ENCODE measurements at regions not wholly inside any gene's neighbourhood (a gene's known extent, or its start where the extent isn't known, plus 50 kb on each side); places are given as distances from the start of the nearest gene placed in this dataset.

- no peak for ATAC-seq (ENCODE audit: low read depth)
- CTCF ChIA-PET = no interaction called here
- H3K18ac ChIP-seq (ENCODE audit: low read depth, low read length) = no peak overlapping the region
These were observed 92.6 kb downstream of the CENPW start for GRCh38 chr6:126432564-126432963.

More at GRCh38 chr6:126432564-126432963, 92.6 kb downstream of the CENPW start:
- Histone ChIP-seq H4K20me1 (ENCODE audit: insufficient read depth, low read length) (no peaks in the 10 kb centered on the region), H3K9me1 (ENCODE audit: insufficient read depth, low read length) (no peaks in the 10 kb centered on the region), H3K56ac (ENCODE audit: extremely low read depth, insufficient read depth, low read length) (no peak overlapping the region), H3K27ac (ENCODE audit: insufficient read depth, low read length) (no peak overlapping the region), H2AK5ac (ENCODE audit: low read depth, low read length) (no peak overlapping the region), H2AFZ (replicated peaks; ENCODE audit: low read length, poor library complexity) (no peak overlapping the region), H3K23ac (ENCODE audit: low read depth, low read length) (no peak overlapping the region), H3K79me1 (ENCODE audit: low read depth in 1 of 2, low read length in 2 of 2) (no peaks in the 10 kb centered on the region), H2BK5ac (ENCODE audit: low read depth, low read length, poor library complexity, severe bottlenecking) (no peak overlapping the region), H3K27me3 (ENCODE audit: control insufficient read depth, insufficient read depth, low read length) (no peaks in the 10 kb centered on the region), H4K5ac (ENCODE audit: low read depth, low read length) (no peak overlapping the region), H2BK15ac (ENCODE audit: low read depth, low read length) (no peak overlapping the region), H3K4me3 (ENCODE audit: insufficient read depth, low read depth, low read length) (no peak overlapping the region), H3K14ac (replicated peaks; ENCODE audit: low read depth, low read length) (no peak overlapping the region), H2BK20ac (ENCODE audit: low read depth, low read length) (no peak overlapping the region), H2AK9ac (replicated peaks; ENCODE audit: low read depth, low read length, poor library complexity) (no peak overlapping the region), H2BK120ac (ENCODE audit: low read depth, low read length) (no peak overlapping the region), H3K4me1 (ENCODE audit: control insufficient read depth, insufficient read depth, low read length) (no peaks in the 10 kb centered on the region), H3K4me2 (ENCODE audit: low read depth, low read length) (no peak overlapping the region), H3K36me3 (ENCODE audit: control insufficient read depth, insufficient read depth, low read length) (no peaks in the 10 kb centered on the region), H4K91ac (ENCODE audit: insufficient read depth, low read depth, low read length) (no peak overlapping the region), H3K9ac (ENCODE audit: low read depth, low read length) (no peak overlapping the region), H3K9me3 (ENCODE audit: control insufficient read depth, insufficient read depth, low read length) (no peaks in the 10 kb centered on the region), H4K8ac (ENCODE audit: low read depth in 2 of 2, low read length in 2 of 2) (no peak overlapping the region), H3K4ac (ENCODE audit: low read depth, low read length) (no peak overlapping the region)
- BruUV-seq (replicated peaks) = no TSS peak
- dilution Hi-C loops (cut with HindIII; ENCODE audit: low sequenced_read_pairs, unreplicated experiment) = no loop called here
- intact Hi-C loops (cut with micrococcal nuclease) = no loop called here
- TF ChIP-seq NFE2L2 (IDR thresholded peaks at IDR 0.05; ENCODE audit: low read depth, low read length) (no peak), MAZ (IDR thresholded peaks at IDR 0.05; ENCODE audit: borderline replicate concordance, low read depth, low read length) (no peak), MXI1 (IDR thresholded peaks at IDR 0.05; ENCODE audit: borderline replicate concordance, low read depth, low read length) (no peak), RFX5 (IDR thresholded peaks at IDR 0.05; ENCODE audit: low read depth, low read length) (no peak), RCOR1 (IDR thresholded peaks at IDR 0.05; ENCODE audit: insufficient replicate concordance, low read length) (no peak), USF2 (IDR thresholded peaks at IDR 0.05; ENCODE audit: low read depth, low read length) (no peak), BHLHE40 (IDR thresholded peaks at IDR 0.05; ENCODE audit: low read depth, low read length) (no peak), CHD1 (IDR thresholded peaks at IDR 0.05; ENCODE audit: low read depth, low read length) (no peak), CEBPB (IDR thresholded peaks at IDR 0.05; ENCODE audit: low read depth, low read length) (no peak), ELK1 (IDR thresholded peaks at IDR 0.05; ENCODE audit: borderline replicate concordance, low read depth, low read length) (no peak), FOS (IDR thresholded peaks at IDR 0.05; ENCODE audit: low read depth, low read length) (no peak), RAD21 (IDR thresholded peaks at IDR 0.05; ENCODE audit: low read length) (no peak), POLR2A (IDR thresholded peaks at IDR 0.05; ENCODE audit: low read depth, low read length) (no peak), MAFK (IDR thresholded peaks at IDR 0.05; ENCODE audit: low read depth, low read length) (no peak), CTCF (conservative IDR thresholded peaks at IDR 0.05; ENCODE audit: low read depth, low read length) (no peak), SMC3 (IDR thresholded peaks at IDR 0.05; ENCODE audit: low read depth, low read length) (no peak)
- POLR2A ChIA-PET (ENCODE audit: unreplicated experiment) = no interaction called here
- in situ Hi-C loops (cut with MboI; ENCODE audit: low sequenced_read_pairs) = no loop called here
- no peak for DNase-seq
